Astrocyte of the hippocampus (primary cell): ENCODE measurements at regions not wholly inside any gene's neighbourhood (a gene's known extent, or its start where the extent isn't known, plus 50 kb on each side); places are given as distances from the start of the nearest gene placed in this dataset.

Experiments
- DNase-seq: peaks from one replicate; pipeline ENCODE4 v3.0.0; 2011; ENCODE audit warnings: low read depth, low spot score

- no peak for DNase-seq
Measured at GRCh38 chr17:73724341-73724740, 80.1 kb upstream of the SDK2 start.

DNA sequence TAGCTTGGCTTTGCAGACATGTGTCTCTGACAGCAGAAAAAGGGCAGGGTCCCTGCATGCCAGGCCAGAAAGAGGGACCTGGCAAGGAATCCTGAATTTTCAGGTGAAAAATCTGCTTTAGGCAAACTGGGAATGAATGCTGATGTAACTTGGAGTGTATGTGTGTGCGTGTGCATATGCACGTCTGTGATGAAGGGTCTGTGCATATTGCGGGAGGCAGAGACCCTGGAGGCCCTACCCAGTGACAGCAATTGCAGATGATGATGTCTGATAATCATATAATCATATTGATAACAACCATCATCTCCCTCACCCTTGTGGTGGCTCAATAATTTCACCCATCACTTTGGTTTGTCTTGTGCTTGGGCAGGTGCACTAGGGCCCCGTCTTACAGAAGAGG is 80.7 kb upstream of the SDK2 start:
- no peak for DNase-seq

- DNase-seq, result no peak
Measured at GRCh38 chr17:73725794-73726515, 81.7 kb upstream of the SDK2 start.

DNA sequence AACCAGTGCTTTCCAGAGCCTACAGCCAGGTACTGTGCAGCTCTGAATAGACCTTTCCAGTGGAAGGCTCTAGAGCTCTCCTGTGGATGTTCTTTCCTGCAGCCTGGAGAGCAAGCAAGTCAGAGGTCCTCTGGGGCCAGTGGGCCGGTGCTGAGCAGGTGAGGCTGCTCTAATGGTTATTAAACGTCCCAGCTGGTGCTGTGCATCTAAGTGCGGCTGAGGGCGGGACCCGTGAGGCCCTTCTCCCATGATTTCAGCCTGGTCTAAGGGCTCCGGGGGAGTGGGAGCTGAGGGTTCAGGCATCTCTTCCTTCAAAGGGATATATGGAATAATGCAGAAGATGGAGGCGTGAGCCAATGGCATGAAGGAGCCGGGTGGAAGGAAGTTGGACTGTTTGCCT is 83.7 kb upstream of the SDK2 start:
- DNase-seq, result no peak

DNA sequence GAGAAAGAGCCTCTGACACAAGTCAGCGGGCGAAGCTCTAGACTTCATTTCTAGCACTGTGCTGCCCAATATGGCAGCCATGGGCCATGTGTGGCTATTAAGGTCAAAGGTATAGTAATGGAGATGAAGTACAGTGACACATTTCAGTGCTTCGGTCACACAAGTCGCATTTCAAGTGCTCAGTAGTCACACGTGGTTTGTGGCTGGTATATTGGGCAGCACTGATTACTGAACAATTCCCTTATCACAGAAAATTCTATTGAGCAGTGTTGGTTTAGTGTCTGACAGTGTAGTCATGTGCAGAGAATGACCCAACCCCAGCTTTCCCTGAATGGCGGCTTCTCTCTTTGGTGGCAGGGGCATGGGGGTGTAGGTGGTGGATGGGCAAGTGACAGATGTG is 84.9 kb upstream of the SDK2 start:
- no peak for DNase-seq

DNA sequence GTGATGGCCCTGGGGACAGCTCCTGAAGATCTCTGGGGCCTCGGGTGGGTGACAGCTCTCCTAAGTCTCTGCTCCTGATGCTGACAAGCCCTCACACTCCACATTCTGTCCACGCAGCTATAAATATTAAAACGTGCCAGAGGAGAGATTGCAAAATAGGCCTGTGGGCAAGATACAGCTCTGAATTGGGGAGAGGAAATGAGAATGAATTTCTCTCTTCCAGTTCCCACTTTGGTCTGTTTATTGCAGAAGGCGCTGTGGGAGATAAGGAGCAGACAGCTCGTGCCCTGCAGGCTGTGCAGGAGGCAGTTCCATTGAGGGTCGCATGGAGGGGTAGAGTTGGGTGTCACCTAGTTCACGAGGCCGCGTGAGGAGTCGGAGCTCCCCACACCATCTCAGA is 87.5 kb upstream of the SDK2 start:
- DNase-seq, result no peak

GRCh38 chr17:73733517-73733916 is 89.3 kb upstream of the SDK2 start:
- no peak for DNase-seq

DNA sequence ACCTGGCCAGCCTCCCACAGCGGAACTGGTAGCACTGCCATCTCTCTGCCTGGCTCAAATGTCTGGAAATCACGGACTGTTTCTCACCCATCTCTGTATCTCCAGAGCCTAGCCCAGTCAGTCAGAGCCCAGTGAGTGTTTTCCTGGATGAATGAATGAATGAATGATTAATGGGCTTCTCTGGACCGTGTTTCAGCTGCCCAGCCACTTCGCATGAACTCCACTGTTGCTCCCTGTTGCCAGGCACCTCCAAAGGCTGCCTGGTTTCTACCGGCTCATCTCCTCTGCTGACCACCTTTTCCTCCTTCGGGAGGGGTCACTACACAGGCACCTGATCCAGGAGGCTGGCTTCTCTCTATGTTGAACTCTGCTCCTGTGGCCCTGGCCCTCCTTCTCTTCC is 91.0 kb upstream of the SDK2 start:
- DNase-seq, result no peak

- DNase-seq, result no peak
Measured at GRCh38 chr17:73738751-73739575, 94.7 kb upstream of the SDK2 start.

- no peak for DNase-seq
Measured at GRCh38 chr17:73740370-73740769, 96.1 kb upstream of the SDK2 start.

- no peak for DNase-seq
Measured at GRCh38 chr17:73742948-73743381, 98.7 kb upstream of the SDK2 start.

- no peak for DNase-seq
Measured at GRCh38 chr17:73743518-73744201, 99.4 kb upstream of the SDK2 start.

GRCh38 chr17:73744411-73744810 is 100.2 kb upstream of the SDK2 start:
- no peak for DNase-seq

GRCh38 chr17:73746314-73747073 is 102.2 kb upstream of the SDK2 start:
- no peak for DNase-seq

DNA sequence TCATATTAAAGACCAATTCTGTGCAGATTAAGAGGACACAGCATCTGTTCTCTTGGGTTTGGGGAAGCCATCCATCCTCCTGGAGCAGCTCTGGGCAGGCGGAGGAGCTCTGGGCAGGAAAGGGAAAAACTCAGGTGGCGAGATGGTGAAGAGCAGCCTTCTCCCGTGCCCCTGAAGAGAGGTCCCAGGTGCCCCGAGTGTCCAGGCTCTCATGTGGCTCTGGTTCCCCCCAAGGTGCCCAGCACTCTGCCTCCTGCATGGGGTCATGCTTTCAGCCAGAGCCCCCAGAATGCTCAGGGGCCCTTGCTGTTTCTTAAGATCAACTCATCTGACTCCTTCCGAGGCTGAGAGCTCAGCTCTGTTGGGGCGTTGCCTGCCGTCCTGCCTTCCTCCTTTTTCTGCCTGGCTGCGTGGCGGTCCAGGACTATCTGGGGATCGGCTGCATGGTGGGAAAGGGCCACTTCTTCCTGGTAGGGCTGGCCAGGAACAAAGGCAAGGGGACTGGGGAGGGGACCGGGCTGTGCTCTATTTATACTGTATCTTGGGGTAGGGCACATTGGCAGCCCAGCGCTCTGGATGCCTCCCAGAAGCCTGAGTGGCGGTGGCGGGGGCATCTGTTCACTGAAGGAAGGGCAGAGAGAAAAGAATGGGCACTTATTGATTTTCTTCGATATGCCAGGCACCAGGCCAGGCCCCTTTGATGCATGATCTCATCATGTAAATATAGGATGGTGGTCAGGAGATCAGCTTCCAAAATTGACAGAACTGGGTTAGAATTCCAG is 103.2 kb upstream of the SDK2 start:
- no peak for DNase-seq

GRCh38 chr17:73748508-73748907 is 104.3 kb upstream of the SDK2 start:
- no peak for DNase-seq

- DNase-seq, result no peak
Measured at GRCh38 chr17:73749337-73749823, 105.1 kb upstream of the SDK2 start.

GRCh38 chr17:73749928-73750605 is 105.8 kb upstream of the SDK2 start:
- no peak for DNase-seq

- no peak for DNase-seq
Measured at GRCh38 chr17:73750975-73751374, 106.7 kb upstream of the SDK2 start.
